ENCODE measurements at regions not wholly inside any gene's neighbourhood (a gene's known extent, or its start where the extent isn't known, plus 50 kb on each side); places are given as distances from the start of the nearest gene placed in this dataset.

DNA sequence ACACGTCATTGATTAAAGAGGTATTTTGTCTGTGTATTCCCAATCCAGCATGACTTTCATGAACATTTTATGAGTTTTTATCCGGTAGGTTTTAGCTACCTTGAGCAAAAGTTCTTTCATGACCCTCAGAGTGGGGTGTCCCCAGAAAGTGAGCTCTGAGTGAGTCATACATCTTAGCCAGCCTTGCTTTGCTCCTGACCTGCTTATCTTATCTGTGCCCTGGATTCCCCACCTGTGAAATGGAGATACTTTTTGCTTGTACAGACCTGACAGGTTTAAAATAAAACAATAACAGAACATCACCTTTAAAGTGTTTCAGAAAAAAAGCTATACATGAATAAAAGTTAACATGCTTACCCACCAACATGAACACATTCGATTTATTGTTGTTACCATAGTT is 202.8 kb upstream of the SOX5 start:
- TF ChIP-seq, protein P1, sequence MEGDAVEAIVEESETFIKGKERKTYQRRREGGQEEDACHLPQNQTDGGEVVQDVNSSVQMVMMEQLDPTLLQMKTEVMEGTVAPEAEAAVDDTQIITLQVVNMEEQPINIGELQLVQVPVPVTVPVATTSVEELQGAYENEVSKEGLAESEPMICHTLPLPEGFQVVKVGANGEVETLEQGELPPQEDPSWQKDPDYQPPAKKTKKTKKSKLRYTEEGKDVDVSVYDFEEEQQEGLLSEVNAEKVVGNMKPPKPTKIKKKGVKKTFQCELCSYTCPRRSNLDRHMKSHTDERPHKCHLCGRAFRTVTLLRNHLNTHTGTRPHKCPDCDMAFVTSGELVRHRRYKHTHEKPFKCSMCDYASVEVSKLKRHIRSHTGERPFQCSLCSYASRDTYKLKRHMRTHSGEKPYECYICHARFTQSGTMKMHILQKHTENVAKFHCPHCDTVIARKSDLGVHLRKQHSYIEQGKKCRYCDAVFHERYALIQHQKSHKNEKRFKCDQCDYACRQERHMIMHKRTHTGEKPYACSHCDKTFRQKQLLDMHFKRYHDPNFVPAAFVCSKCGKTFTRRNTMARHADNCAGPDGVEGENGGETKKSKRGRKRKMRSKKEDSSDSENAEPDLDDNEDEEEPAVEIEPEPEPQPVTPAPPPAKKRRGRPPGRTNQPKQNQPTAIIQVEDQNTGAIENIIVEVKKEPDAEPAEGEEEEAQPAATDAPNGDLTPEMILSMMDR (IDR thresholded peaks at IDR 0.05; ENCODE audit: extremely low read depth in 1 of 2, insufficient read depth in 1 of 2, low read depth in 1 of 2, low read length in 2 of 2), result no peak
- TF ChIP-seq POLR2A (IDR thresholded peaks at IDR 0.05; ENCODE audit: low read depth, low read length) (no peak), POLR2AphosphoS5 (IDR thresholded peaks at IDR 0.05; ENCODE audit: insufficient read depth, low read depth, low read length) (no peak)
